HG03460 (cell line): ENCODE measurements at regions not wholly inside any gene's neighbourhood (a gene's known extent, or its start where the extent isn't known, plus 50 kb on each side); places are given as distances from the start of the nearest gene placed in this dataset.
"Not testable (repeated sequence)": the region's sequence is repeated elsewhere in the genome, so short reads cannot be mapped to it uniquely, and the experiment has no call there.

ENCODE experiments used
- ATAC-seq: cut with Tn5 transposase; IDR thresholded peaks from one replicate; pipeline ENCODE4 v1.9.1; 2021; ENCODE audit not compliant: unreplicated experiment

GRCh38 chr2:16066261-16067036 lies 126.1 kb downstream of the MYCN start:
- ATAC-seq: no peak

- not testable (repeated sequence) for ATAC-seq
Measured at GRCh38 chr2:16065272-16066069, 125.1 kb downstream of the MYCN start.

GRCh38 chr2:16064745-16065144 lies 124.4 kb downstream of the MYCN start:
- ATAC-seq: no peak

- ATAC-seq: no peak
Measured at GRCh38 chr2:16063955-16064633, 123.7 kb downstream of the MYCN start.

- ATAC-seq: no peak
Measured at GRCh38 chr2:16063251-16063850, 123.0 kb downstream of the MYCN start.

GRCh38 chr2:16062471-16063250 lies 122.3 kb downstream of the MYCN start:
- no peak for ATAC-seq

GRCh38 chr2:16061441-16062217 lies 121.3 kb downstream of the MYCN start:
- ATAC-seq: no peak

- ATAC-seq: no peak
Measured at GRCh38 chr2:16060936-16061338, 120.6 kb downstream of the MYCN start.

- ATAC-seq: no peak
Measured at GRCh38 chr2:16060125-16060935, 120.0 kb downstream of the MYCN start.

- no peak for ATAC-seq
Measured at GRCh38 chr2:16059393-16060016, 119.2 kb downstream of the MYCN start.

GRCh38 chr2:16058747-16059358 lies 118.5 kb downstream of the MYCN start:
- ATAC-seq: no peak

- ATAC-seq: no peak
Measured at GRCh38 chr2:16058256-16058655, 117.9 kb downstream of the MYCN start.

- ATAC-seq: no peak
Measured at GRCh38 chr2:16057661-16058060, 117.3 kb downstream of the MYCN start.

GRCh38 chr2:16055848-16056580 lies 115.7 kb downstream of the MYCN start:
- peak; percentile 84 for ATAC-seq

GRCh38 chr2:16053437-16054257 lies 113.3 kb downstream of the MYCN start:
- ATAC-seq: no peak

- ATAC-seq: not testable (repeated sequence)
Measured at GRCh38 chr2:16052571-16053052, 112.3 kb downstream of the MYCN start.
